Activated naive CD8-positive, alpha-beta T cell treated with anti-CD3 and anti-CD28 coated beads, Interleukin-2, amount 50 U/mL, for 16 hours (primary cell): ENCODE measurements at regions not wholly inside any gene's neighbourhood (a gene's known extent, or its start where the extent isn't known, plus 50 kb on each side); places are given as distances from the start of the nearest gene placed in this dataset.

Experiments
- DNase-seq: peaks from one replicate; pipeline ENCODE4 v3.0.0-alpha.2; 2020; ENCODE audit warnings: low read depth, low spot score

GRCh38 chr5:68708156-68708841 is 385.5 kb upstream of the SLC30A5 start:
- no peak for DNase-seq

DNA sequence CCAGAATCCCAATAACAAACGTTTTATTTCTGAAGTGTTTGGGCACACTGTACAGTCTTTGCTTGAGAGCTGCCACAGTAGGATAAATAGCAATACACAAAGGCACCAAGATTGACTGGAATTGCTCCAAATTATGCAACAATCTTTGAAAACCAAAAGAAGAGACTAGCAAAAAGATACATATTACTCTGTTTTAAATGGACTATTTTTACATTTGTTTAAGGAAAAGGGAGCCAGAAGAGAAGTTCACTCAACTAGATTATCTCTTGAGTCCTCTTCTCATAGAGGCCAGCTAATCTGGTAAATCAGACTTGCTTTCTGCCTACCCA is 385.0 kb upstream of the SLC30A5 start:
- no peak for DNase-seq

GRCh38 chr5:68709239-68709638 is 384.6 kb upstream of the SLC30A5 start:
- DNase-seq: no peak

DNA sequence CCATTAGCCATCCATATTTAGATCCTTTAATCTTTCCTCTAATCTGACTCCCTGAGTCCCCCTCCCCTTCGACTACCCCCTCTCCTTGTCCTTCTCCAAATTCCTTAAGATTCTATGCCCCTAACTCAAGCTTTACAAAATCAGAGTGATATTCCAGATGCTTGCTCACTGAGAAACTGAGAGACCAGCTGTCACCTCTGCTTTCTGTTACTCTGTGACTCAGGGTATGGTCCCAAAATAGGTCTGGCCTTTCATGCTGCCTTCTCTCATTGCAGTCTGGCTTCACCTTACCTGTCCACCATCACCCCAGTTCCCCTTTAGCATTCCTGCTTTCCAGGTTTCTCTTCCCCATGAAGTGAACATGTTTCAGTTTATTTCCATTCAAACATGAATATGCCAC is 383.3 kb upstream of the SLC30A5 start:
- DNase-seq: no peak

GRCh38 chr5:68711293-68712200 is 382.3 kb upstream of the SLC30A5 start:
- no peak for DNase-seq

GRCh38 chr5:68714810-68715209 is 379.0 kb upstream of the SLC30A5 start:
- DNase-seq: no peak

- no peak for DNase-seq
Observed at GRCh38 chr5:68720884-68721610, 372.8 kb upstream of the SLC30A5 start.

DNA sequence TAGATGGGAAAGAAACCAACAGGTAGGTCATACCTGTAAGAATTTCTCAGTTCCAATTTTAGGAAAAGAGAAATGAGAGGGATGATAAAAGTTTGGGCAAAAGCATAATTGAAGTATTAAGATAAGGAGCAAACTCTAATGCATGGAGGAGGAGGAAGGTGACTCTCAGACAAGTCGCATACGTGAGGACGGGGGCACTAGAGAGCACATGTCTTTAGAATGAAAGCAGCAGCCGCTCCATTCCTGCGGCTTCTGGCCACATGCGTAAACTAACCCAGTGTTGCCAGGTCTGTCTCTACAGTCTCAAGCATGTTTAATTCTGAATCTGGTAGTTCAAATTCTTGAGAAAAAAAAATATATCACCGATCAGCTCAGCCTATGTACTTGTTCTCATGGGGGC is 371.5 kb upstream of the SLC30A5 start:
- no peak for DNase-seq

GRCh38 chr5:68725905-68726683 is 367.7 kb upstream of the SLC30A5 start:
- DNase-seq: no peak

GRCh38 chr5:68727931-68728330 is 365.9 kb upstream of the SLC30A5 start:
- no peak for DNase-seq

DNA sequence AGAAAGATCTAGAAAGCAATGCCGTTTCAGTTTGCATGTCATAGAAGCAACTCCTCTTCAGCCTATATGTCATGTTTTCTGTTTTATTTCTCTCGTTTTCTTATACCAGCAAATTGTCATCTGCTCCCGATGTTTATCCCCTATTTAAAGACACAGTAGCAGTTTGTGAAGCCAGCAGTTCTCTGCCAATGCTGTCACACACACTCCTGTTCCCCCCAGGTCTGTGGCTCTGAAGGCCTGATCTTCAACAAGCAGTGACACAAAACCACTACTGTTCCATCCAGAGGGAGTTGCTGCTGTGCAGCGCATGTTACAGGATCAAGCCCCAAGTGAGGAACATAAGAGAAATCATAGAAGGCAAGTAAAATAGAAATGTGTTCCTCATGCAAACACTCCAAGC is 364.1 kb upstream of the SLC30A5 start:
- DNase-seq: no peak

DNA sequence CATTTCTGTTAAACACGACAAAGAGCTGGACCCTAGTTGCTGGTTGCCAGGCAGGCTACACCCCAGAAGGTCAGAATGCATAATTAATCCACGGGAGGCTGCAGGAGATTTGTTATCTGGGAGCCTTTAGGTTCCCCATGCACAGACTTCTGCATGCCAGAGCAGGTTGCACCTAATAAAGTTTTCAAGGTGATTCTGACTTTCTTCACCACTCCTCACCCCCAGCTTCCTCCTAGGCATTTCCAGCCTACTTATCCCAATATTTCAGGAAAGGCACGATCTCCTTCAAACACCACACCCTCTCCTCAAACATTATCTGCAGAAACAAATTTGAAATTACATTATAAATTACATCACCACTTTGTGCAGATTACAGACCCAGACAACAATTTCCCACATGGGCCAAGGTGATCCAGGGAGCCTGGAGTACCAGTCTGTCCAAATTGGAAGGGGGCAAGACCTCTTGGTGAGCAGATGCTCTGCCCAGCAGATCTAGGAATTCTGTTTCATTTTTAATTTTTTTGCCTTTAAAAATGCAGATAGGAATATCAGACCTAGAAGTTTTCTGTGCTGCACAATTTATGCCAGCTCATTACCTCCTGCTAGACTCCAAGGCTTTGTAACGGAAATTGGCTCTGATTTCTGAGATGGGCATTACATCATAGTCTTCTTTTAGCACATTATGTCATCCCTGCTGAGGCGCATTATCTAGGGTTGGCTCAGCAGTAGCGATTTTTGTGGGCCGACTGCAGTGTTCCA is 363.4 kb upstream of the SLC30A5 start:
- no peak for DNase-seq

GRCh38 chr5:68730979-68731654 is 362.7 kb upstream of the SLC30A5 start:
- no peak for DNase-seq

- DNase-seq: no peak
Observed at GRCh38 chr5:68732251-68732650, 361.6 kb upstream of the SLC30A5 start.

- DNase-seq: no peak
Observed at GRCh38 chr5:68734781-68735180, 359.0 kb upstream of the SLC30A5 start.

DNA sequence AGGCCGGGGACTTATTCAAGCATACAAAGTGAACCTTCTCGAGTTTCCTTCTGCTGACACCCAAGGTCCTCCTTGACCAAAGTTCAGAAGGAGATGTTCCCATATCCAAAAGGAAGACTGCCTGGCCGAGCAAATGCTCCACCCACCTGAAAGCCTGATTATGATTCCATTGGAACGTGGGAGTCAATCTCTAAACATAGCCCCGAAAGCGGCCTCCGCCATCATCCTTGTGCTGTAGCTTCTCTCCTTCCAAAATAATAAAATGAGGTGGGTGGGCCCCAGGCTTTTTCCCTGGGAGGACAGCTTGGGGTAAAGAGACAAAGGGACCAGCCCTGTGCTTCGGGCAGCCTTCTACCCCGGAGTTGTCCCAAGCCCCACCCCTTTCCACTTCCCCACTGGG is 355.6 kb upstream of the SLC30A5 start:
- DNase-seq: no peak

DNA sequence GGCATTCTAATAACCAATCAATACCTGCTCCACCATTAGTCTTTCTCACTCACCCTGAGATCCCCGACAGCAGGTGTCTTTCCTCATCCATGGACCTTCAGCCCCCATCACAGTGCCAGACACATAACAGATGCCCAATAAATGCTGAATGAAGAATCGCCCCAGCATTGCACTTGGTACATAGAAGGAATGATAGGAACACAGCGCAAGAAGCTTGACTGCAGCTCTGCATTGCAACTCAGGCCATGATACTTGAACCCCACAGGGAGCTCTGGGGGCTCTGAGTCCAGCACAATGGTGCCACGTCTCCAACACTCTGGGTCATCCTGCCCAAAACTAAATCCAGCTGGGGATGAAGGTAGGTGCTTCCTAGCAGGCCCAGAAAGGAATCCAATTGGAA is 355.0 kb upstream of the SLC30A5 start:
- no peak for DNase-seq

DNA sequence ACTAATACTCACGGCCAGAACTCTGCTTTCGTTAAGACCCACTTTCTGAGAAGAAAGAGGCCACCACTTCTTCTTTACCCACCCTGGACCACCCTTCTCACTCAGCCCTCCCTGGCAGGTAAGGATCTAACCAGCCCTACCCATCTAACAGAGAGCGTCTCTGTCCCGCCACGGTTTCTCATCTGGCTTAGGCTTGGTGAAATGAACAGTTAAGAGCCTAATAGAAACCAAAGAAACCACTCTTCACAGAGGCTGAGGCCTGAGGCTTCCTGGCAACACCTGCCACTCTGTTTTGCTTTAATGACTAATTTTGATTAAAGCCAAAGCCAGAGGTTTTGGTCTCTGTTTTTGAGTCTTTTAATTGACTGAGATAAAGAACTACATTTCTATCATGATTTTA is 354.1 kb upstream of the SLC30A5 start:
- DNase-seq: no peak

DNA sequence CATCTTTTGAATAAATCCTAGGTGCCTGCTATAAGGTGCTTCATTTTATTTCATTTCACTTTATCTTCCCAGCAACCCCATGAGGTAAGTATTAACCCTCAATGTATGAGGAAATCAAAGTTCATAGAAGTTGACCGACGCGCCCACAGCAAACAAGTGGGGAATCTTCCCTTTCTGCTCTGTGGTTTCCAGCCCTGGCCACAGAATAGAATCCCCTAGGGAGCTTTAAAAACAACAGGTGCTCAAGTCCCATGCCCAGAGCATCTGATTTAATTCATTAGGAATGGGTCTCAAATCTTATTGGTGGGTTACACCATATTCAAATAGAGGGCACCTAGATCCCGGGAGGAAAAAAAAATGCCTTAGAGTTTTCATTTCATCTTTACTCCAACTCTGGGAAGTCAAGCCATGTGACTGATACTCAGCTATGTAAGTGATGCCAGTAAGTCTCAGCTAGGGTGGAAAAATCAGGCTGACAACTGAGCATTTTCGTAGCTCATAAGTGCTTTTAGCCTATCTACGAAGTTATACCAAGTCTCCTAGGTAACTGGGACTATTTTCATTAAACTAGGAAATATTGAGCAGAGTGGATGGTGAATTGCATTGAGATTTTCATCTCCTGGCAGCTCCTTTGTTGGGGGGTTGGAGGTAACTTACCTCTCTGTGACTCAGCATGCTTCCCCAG is 353.4 kb upstream of the SLC30A5 start:
- no peak for DNase-seq

DNA sequence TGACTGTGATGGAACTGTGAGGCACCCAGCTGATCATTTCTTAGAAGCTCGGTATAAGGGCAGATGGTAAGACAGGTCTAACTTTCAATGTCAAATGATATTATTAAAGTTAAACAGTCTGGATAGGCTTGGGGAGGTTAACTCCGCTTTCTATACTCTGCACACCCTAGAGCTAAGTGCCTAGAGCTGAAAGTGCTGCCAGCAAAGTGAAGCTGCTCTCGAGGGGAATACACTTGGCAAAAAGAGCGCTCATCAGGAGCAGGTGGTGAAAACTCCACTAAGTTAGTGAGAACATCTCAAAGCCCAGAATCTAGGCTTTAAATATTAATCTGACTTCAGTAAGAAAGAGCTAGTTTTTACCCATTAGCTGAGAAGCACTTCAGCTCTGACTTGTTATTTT is 349.6 kb upstream of the SLC30A5 start:
- DNase-seq: no peak
